ENCODE measurements at regions not wholly inside any gene's neighbourhood (a gene's known extent, or its start where the extent isn't known, plus 50 kb on each side); places are given as distances from the start of the nearest gene placed in this dataset.

DNA sequence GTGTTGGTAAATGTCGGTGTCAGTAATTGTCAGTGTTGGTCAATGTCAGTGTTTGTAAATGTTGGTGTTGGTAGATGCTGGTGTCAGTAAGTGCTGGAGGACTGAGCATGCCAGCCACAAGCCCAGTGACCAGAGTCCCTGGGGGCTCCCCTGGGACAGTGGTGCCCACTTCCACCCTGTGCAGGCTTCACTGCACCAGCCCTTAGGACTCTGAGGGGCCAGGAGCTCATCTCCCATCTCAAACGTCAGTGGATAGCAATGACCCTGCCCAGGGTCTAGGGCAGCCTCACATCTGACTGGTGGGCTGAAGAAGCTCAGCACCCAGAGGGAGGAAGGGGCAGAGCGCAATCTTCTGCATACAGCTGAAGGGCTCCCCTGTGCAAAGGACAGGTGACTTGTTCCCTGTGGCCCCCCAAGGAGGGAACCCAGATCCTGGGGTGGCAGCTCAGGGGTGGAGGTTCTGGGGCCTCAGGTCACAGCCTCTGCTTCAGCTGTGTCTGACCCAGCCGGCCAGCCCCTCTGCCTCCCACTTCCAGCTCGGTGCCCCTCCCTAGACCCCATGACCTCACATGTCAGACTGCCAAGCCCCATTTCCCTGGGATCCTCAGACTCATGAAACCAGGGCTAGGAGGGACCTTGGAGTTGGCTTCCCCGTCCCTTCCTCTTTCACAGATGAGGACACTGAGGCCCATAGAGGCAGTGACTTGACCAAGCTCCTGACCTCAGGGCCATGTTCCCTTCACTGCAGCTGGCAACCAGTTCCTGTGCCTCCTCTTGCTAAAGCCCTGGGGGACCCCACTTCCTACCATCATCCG lies 138.4 kb downstream of the CRYBB2 start:
- TF ChIP-seq EZH2 (IDR thresholded peaks at IDR 0.05; ENCODE audit: low read depth, unreplicated experiment): no peak
- TF ChIP-seq, protein P1, sequence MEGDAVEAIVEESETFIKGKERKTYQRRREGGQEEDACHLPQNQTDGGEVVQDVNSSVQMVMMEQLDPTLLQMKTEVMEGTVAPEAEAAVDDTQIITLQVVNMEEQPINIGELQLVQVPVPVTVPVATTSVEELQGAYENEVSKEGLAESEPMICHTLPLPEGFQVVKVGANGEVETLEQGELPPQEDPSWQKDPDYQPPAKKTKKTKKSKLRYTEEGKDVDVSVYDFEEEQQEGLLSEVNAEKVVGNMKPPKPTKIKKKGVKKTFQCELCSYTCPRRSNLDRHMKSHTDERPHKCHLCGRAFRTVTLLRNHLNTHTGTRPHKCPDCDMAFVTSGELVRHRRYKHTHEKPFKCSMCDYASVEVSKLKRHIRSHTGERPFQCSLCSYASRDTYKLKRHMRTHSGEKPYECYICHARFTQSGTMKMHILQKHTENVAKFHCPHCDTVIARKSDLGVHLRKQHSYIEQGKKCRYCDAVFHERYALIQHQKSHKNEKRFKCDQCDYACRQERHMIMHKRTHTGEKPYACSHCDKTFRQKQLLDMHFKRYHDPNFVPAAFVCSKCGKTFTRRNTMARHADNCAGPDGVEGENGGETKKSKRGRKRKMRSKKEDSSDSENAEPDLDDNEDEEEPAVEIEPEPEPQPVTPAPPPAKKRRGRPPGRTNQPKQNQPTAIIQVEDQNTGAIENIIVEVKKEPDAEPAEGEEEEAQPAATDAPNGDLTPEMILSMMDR (conservative IDR thresholded peaks at IDR 0.05; ENCODE audit: low read depth in 2 of 2): no peak
- TF ChIP-seq, protein P2, sequence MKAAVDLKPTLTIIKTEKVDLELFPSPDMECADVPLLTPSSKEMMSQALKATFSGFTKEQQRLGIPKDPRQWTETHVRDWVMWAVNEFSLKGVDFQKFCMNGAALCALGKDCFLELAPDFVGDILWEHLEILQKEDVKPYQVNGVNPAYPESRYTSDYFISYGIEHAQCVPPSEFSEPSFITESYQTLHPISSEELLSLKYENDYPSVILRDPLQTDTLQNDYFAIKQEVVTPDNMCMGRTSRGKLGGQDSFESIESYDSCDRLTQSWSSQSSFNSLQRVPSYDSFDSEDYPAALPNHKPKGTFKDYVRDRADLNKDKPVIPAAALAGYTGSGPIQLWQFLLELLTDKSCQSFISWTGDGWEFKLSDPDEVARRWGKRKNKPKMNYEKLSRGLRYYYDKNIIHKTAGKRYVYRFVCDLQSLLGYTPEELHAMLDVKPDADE (IDR thresholded peaks at IDR 0.05): no peak
- TF ChIP-seq CREB1 (CRISPR knock-in tag; IDR thresholded peaks at IDR 0.05; ENCODE audit: low read depth): no peak
- TF ChIP-seq EZH2phosphoT487 (IDR thresholded peaks at IDR 0.05; ENCODE audit: unreplicated experiment): no peak
- TF ChIP-seq JUNB (IDR thresholded peaks at IDR 0.05; ENCODE audit: unreplicated experiment): no peak
- TF ChIP-seq, protein P3, sequence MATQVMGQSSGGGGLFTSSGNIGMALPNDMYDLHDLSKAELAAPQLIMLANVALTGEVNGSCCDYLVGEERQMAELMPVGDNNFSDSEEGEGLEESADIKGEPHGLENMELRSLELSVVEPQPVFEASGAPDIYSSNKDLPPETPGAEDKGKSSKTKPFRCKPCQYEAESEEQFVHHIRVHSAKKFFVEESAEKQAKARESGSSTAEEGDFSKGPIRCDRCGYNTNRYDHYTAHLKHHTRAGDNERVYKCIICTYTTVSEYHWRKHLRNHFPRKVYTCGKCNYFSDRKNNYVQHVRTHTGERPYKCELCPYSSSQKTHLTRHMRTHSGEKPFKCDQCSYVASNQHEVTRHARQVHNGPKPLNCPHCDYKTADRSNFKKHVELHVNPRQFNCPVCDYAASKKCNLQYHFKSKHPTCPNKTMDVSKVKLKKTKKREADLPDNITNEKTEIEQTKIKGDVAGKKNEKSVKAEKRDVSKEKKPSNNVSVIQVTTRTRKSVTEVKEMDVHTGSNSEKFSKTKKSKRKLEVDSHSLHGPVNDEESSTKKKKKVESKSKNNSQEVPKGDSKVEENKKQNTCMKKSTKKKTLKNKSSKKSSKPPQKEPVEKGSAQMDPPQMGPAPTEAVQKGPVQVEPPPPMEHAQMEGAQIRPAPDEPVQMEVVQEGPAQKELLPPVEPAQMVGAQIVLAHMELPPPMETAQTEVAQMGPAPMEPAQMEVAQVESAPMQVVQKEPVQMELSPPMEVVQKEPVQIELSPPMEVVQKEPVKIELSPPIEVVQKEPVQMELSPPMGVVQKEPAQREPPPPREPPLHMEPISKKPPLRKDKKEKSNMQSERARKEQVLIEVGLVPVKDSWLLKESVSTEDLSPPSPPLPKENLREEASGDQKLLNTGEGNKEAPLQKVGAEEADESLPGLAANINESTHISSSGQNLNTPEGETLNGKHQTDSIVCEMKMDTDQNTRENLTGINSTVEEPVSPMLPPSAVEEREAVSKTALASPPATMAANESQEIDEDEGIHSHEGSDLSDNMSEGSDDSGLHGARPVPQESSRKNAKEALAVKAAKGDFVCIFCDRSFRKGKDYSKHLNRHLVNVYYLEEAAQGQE (IDR thresholded peaks at IDR 0.05; ENCODE audit: unreplicated experiment): no peak
- TF ChIP-seq NANOG (IDR thresholded peaks at IDR 0.05; ENCODE audit: borderline replicate concordance): no peak
- no peak for TF ChIP-seq POLR2AphosphoS5 (IDR thresholded peaks at IDR 0.05; ENCODE audit: low read depth)
- TF ChIP-seq, protein P4, sequence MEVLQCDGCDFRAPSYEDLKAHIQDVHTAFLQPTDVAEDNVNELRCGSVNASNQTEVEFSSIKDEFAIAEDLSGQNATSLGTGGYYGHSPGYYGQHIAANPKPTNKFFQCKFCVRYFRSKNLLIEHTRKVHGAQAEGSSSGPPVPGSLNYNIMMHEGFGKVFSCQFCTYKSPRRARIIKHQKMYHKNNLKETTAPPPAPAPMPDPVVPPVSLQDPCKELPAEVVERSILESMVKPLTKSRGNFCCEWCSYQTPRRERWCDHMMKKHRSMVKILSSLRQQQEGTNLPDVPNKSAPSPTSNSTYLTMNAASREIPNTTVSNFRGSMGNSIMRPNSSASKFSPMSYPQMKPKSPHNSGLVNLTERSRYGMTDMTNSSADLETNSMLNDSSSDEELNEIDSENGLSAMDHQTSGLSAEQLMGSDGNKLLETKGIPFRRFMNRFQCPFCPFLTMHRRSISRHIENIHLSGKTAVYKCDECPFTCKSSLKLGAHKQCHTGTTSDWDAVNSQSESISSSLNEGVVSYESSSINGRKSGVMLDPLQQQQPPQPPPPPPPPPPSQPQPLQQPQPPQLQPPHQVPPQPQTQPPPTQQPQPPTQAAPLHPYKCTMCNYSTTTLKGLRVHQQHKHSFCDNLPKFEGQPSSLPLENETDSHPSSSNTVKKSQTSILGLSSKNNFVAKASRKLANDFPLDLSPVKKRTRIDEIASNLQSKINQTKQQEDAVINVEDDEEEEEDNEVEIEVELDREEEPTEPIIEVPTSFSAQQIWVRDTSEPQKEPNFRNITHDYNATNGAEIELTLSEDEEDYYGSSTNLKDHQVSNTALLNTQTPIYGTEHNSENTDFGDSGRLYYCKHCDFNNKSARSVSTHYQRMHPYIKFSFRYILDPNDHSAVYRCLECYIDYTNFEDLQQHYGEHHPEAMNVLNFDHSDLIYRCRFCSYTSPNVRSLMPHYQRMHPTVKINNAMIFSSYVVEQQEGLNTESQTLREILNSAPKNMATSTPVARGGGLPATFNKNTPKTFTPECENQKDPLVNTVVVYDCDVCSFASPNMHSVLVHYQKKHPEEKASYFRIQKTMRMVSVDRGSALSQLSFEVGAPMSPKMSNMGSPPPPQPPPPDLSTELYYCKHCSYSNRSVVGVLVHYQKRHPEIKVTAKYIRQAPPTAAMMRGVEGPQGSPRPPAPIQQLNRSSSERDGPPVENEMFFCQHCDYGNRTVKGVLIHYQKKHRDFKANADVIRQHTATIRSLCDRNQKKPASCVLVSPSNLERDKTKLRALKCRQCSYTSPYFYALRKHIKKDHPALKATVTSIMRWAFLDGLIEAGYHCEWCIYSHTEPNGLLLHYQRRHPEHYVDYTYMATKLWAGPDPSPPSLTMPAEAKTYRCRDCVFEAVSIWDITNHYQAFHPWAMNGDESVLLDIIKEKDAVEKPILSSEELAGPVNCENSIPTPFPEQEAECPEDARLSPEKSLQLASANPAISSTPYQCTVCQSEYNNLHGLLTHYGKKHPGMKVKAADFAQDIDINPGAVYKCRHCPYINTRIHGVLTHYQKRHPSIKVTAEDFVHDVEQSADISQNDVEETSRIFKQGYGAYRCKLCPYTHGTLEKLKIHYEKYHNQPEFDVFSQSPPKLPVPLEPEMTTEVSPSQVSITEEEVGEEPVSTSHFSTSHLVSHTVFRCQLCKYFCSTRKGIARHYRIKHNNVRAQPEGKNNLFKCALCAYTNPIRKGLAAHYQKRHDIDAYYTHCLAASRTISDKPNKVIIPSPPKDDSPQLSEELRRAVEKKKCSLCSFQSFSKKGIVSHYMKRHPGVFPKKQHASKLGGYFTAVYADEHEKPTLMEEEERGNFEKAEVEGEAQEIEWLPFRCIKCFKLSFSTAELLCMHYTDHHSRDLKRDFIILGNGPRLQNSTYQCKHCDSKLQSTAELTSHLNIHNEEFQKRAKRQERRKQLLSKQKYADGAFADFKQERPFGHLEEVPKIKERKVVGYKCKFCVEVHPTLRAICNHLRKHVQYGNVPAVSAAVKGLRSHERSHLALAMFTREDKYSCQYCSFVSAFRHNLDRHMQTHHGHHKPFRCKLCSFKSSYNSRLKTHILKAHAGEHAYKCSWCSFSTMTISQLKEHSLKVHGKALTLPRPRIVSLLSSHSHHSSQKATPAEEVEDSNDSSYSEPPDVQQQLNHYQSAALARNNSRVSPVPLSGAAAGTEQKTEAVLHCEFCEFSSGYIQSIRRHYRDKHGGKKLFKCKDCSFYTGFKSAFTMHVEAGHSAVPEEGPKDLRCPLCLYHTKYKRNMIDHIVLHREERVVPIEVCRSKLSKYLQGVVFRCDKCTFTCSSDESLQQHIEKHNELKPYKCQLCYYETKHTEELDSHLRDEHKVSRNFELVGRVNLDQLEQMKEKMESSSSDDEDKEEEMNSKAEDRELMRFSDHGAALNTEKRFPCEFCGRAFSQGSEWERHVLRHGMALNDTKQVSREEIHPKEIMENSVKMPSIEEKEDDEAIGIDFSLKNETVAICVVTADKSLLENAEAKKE (CRISPR knock-in tag; IDR thresholded peaks at IDR 0.05): no peak
- TF ChIP-seq ZNF114 (CRISPR knock-in tag; IDR thresholded peaks at IDR 0.05): no peak
- TF ChIP-seq STAT1 (IDR thresholded peaks at IDR 0.05; ENCODE audit: unreplicated experiment): no peak
- TF ChIP-seq ZNF331 (CRISPR knock-in tag; IDR thresholded peaks at IDR 0.05; ENCODE audit: low read depth): no peak

Measured in GM23338 (cell line).